Mammary epithelial cell (primary cell): ENCODE measurements at regions not wholly inside any gene's neighbourhood (a gene's known extent, or its start where the extent isn't known, plus 50 kb on each side); places are given as distances from the start of the nearest gene placed in this dataset.
"Not testable (repeated sequence)": the region's sequence is repeated elsewhere in the genome, so short reads cannot be mapped to it uniquely, and the experiment has no call there.

Source experiments
- CTCF ChIP-seq, 2 donors: IDR thresholded peaks in 1 of 2; conservative IDR thresholded peaks in 1 of 2; 2 replicates each; pipeline ENCODE4 v1.5.1; 2011 to 2012; ENCODE audit warnings: inconsistent platforms in 2 of 2, low read length in 2 of 2, mild to moderate bottlenecking in 2 of 2, control low read depth in 1 of 2, low read depth in 1 of 2; ENCODE audit not compliant: insufficient read depth in 1 of 2; ENCODE audit errors: extremely low read depth in 1 of 2
- EZH2 ChIP-seq: IDR thresholded peaks from 2 replicates; pipeline ENCODE4 v1.6.1; 2012; ENCODE audit warnings: low read length, inconsistent platforms, borderline replicate concordance

GRCh38 chr1:29589716-29590115 is 353.4 kb downstream of the PTPRU start:
- TF ChIP-seq CTCF (conservative IDR thresholded peaks at IDR 0.05 in 1 of 2, IDR thresholded peaks at IDR 0.05 in 1 of 2; ENCODE audit: extremely low read depth in 1 of 2, insufficient read depth in 1 of 2, low read depth in 1 of 2, low read length in 2 of 2); EZH2: not testable (repeated sequence)
